ENCODE measurements at regions not wholly inside any gene's neighbourhood (a gene's known extent, or its start where the extent isn't known, plus 50 kb on each side); places are given as distances from the start of the nearest gene placed in this dataset.

- no peak for TF ChIP-seq CTCF (conservative IDR thresholded peaks at IDR 0.05)
- Histone ChIP-seq H3K4me3 (ENCODE audit: low read length) (no peak overlapping the region), H3K27me3 (ENCODE audit: control insufficient read depth, insufficient read depth, low read length, poor library complexity, severe bottlenecking) (no peaks in the 10 kb centered on the region), H3K9me3 (ENCODE audit: control insufficient read depth, low read length) (no peaks in the 10 kb centered on the region), H3K9ac (ENCODE audit: extremely low read depth, low read length, poor library complexity, severe bottlenecking) (no peak overlapping the region), H3K4me1 (ENCODE audit: control insufficient read depth, insufficient read depth, low read length) (no peaks in the 10 kb centered on the region), H3K36me3 (ENCODE audit: control insufficient read depth, insufficient read depth, low read length) (no peaks in the 10 kb centered on the region), H3K27ac (ENCODE audit: low read depth, low read length) (no peak overlapping the region)
- Mint-ChIP-seq H3K27me3 (ENCODE audit: insufficient read depth) (peaks cover 25% of the 10 kb centered on the region), H3K27ac (no peak overlapping the region), H3K4me3 (no peak overlapping the region), H3K4me1 (peaks cover 7% of the 10 kb centered on the region), H3K9me3 (peaks cover 9% of the 10 kb centered on the region), H3K36me3 (ENCODE audit: low read depth) (no peaks in the 10 kb centered on the region)
- peak; percentile 18 for DNase-seq
- WGBS, 2 experiments (ENCODE audit: insufficient coverage in 1 of 2, insufficient read length in 1 of 2): 90 to 91% methylated on average over 5 to 8 of the region's 8 CpGs
Measured at GRCh38 chr5:174295702-174296436, 250.4 kb downstream of the NSG2 start.

DNA sequence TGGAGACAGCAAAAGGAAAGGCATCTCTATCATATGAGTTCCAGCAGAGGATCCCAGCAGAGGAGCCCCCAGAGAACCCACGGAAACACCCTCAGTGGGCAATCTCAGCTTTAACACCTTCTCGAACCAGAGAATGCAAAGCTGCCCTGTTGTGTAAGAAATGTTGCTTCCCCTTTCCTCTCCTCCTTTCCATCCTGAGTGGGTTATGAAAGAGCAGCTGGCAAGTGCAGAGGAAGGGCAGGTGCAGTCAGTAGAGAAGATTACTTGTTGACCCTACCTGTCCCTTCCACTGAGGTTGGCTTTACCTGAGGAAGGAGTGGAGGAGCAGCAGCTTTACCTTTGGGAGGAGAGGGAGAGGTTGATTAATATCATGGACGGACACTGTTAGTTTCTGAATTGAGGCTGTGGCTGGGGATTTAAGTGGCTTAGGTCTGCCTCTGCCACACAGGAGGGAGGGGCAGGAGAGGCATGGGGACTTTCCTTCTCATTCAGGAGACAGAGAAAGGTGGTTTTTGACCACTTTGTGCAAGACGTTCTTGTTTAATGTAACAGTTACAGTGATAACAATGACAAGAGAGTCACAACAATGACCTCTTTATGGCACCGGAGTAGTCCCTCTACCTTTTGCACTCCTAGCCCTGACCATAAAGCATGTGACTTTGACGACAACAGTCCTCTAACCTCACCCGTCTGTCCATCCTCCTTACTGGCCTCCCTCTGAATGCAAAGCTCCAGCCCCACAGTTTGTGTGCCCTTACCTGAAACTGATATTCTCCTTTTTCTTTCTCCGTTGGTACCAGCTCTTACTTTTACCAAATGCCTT lies 254.8 kb downstream of the NSG2 start:
- no peak overlapping the region for H3K4me3 ChIP-seq (ENCODE audit: low read length)
- Mint-ChIP-seq H3K4me3 (no peak overlapping the region), H3K27me3 (ENCODE audit: insufficient read depth) (peaks cover 20% of the 10 kb centered on the region), H3K4me1 (peaks cover 22% of the 10 kb centered on the region), H3K9me3 (peaks cover 9% of the 10 kb centered on the region), H3K27ac (no peak overlapping the region), H3K36me3 (ENCODE audit: low read depth) (no peaks in the 10 kb centered on the region)
- no peaks in the 10 kb centered on the region for H3K9me3 ChIP-seq (ENCODE audit: control insufficient read depth, low read length)
- no peaks in the 10 kb centered on the region for H3K27me3 ChIP-seq (ENCODE audit: control insufficient read depth, insufficient read depth, low read length, poor library complexity, severe bottlenecking)
- no peak overlapping the region for H3K9ac ChIP-seq (ENCODE audit: extremely low read depth, low read length, poor library complexity, severe bottlenecking)
- H3K27ac ChIP-seq (ENCODE audit: low read depth, low read length): no peak overlapping the region
- whole genome bisulfite sequencing, 2 experiments (ENCODE audit: insufficient coverage in 1 of 2, insufficient read length in 1 of 2): 88 to 92% methylated on average over 7 to 8 of the region's 8 CpGs
- no peaks in the 10 kb centered on the region for H3K36me3 ChIP-seq (ENCODE audit: control insufficient read depth, insufficient read depth, low read length)
- no peak for TF ChIP-seq CTCF (conservative IDR thresholded peaks at IDR 0.05)
- peak; percentile 28 for DNase-seq
- H3K4me1 ChIP-seq (ENCODE audit: control insufficient read depth, insufficient read depth, low read length): peaks cover 5% of the 10 kb centered on the region

DNA sequence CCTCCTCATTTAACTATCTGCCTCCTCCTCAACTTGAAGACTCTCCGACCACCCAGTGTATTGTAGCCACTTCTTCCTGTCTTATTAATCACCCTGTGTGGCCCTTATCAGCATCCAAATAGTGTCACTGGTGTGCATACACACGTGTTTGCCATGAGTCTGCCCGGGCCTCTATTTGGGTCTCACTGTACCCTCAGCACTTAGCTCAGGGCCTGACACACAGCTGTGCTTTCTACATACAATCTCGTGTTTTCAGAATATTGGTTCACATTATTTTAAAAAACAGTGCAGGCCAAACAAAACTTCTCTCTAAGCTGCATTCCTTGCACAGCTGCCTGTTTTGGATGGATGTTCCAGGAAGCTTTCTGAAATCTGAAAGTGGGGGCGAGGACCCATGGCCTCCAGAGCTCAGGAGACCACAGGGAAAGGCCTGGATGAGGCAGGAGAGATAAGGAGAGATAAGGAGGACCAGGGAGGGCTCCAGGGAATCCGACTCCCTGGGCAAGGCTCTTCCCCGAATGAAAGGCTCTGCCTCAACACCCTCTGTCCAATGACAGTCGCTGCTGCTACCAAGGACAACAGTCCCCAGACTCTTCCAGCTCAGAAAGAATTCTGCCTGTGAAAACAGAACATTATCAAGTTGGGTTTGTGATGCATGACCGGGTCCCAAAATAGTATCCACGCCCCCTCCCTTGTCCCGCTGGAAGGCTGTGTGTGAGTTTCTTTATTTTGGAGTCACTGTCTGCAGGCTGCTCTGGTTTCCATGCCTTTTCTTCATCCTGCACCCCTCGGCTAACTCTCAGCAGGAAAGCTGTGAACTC lies 255.6 kb downstream of the NSG2 start:
- Histone ChIP-seq H3K4me1 (ENCODE audit: control insufficient read depth, insufficient read depth, low read length) (peaks cover 5% of the 10 kb centered on the region), H3K27ac (ENCODE audit: low read depth, low read length) (no peak overlapping the region), H3K36me3 (ENCODE audit: control insufficient read depth, insufficient read depth, low read length) (no peaks in the 10 kb centered on the region), H3K9me3 (ENCODE audit: control insufficient read depth, low read length) (no peaks in the 10 kb centered on the region), H3K4me3 (ENCODE audit: low read length) (no peak overlapping the region), H3K9ac (ENCODE audit: extremely low read depth, low read length, poor library complexity, severe bottlenecking) (no peak overlapping the region), H3K27me3 (ENCODE audit: control insufficient read depth, insufficient read depth, low read length, poor library complexity, severe bottlenecking) (no peaks in the 10 kb centered on the region)
- Mint-ChIP-seq H3K27ac (no peak overlapping the region), H3K27me3 (ENCODE audit: insufficient read depth) (peaks cover 14% of the 10 kb centered on the region), H3K9me3 (peaks cover 9% of the 10 kb centered on the region), H3K4me1 (peaks cover 25% of the 10 kb centered on the region), H3K4me3 (no peak overlapping the region), H3K36me3 (ENCODE audit: low read depth) (no peaks in the 10 kb centered on the region)
- TF ChIP-seq CTCF (conservative IDR thresholded peaks at IDR 0.05): no peak
- 32 to 49% methylated on average over 10 to 12 of the region's 12 CpGs for WGBS, 2 experiments (ENCODE audit: insufficient coverage in 1 of 2, insufficient read length in 1 of 2)
- peak; percentile 68 for DNase-seq

Measured in endodermal cell (in vitro differentiated cells).